AG08396 (cell line): ENCODE measurements at regions not wholly inside any gene's neighbourhood (a gene's known extent, or its start where the extent isn't known, plus 50 kb on each side); places are given as distances from the start of the nearest gene placed in this dataset.

Experiments
- DNase-seq: peaks from one replicate; pipeline ENCODE4 v3.0.0; 2012; ENCODE audit warnings: low spot score, mixed read lengths

DNA sequence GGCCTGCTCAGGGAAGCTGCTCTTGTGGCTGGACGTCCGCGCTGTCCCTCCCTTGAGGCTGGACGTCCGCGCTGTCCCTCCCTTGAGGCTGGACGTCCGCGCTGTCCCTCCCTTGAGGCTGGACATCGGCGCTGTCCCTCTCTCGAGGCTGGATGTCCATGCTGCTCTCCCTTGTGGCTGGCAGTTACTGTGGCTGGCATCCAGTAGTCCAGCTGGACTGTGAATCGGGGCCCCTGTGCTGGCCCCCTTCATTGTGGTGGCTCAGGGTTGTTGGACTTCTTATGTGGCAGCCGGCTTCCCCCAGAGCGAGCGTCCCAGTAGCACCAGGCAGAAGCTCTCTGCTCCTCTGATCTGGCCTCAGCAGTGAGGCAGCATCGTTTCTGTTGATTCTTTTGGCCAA is 141.5 kb downstream of the IRF8 start:
- no peak for DNase-seq

DNA sequence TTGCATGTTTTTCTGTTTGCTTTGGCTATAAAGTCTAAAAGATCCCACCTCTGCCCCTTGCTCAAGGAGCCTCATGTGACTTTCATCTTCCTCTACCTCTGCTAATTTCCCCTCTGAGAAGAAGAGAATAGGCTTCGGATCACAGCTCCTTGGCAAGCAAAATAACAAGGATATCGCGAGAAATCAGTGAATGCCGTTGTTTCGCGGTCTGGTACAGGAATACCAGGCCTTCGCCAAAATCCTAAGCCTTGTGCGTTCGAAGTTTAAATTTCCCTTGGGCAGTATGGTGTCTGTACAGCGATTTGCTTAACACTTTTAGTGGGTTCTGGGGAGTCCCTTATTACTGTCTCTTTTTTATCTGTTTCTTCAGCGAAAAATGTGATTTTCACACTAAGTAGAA is 142.3 kb downstream of the IRF8 start:
- no peak for DNase-seq

DNA sequence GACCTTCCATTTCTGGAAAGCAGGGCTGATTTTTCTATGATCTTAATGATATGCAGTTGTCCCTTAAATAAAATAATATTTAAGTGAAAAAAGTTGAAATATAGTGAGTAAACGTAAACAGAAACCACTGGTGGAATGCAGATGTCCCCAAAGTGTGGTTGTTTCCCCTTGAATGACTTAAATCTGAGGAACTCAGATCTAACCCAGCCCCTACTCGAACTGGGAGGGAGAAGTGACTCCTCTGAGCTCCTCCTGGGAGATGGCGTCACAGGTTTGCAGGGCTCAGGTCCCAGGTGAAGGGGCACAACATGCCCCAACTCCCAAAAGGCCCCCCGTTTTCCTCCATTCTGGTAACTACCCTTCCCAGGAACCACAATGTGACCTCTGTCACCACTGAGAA is 142.8 kb downstream of the IRF8 start:
- no peak for DNase-seq

DNA sequence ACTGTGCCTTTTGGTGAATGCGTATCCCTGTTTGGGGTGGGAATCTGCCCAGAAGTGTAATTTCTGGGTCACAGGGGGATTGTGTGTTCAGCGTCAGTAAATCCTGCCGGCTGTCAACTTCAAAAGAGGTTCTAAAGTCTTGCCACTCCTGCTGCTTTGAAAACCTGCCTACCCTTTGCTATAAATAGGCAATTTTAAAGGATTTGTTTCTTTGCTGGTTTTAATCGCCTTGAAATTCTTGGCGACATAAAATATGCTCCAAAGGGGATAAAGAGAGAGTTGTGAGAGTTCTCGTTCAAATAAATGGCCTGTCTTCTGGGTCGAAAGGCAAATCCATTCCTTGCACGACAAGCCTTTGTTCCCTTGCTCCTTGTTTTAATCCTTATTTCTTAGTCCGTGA is 143.4 kb downstream of the IRF8 start:
- DNase-seq = no peak

DNA sequence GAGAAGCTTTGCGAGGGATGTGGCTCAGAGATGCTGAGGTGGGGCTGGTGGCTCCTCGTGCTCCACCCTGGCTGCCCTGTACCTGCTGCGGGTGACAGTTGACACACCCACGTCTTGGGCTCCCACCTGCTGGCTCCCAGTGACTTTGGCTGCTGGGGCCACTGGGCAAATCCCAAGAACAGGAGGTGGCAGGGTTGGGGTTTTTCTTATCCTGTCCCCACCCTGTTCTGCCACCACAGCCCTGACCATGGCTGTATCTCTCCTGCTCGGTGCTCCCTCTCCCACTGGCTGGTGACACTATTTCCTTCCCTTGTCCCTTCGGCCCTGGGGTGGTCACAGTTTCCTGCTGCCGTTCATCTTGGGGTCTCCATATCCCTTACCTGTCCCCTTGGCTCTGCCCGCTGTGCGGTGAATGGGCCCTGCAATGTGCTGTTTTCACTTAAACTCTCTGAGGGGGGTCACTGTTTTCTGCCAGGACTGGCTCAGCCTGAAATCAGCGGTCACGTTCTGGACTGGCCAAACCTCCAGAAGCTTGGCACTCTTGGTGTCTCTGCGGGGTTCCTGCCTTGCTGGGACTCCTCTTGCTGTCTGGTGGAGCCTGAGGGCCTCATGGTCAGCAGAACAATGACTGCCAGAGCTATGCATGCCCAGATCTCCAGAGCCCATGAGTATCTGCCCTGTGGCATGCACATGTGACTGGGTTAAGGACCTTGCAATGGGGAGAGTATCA is 144.2 kb downstream of the IRF8 start:
- DNase-seq = no peak

DNA sequence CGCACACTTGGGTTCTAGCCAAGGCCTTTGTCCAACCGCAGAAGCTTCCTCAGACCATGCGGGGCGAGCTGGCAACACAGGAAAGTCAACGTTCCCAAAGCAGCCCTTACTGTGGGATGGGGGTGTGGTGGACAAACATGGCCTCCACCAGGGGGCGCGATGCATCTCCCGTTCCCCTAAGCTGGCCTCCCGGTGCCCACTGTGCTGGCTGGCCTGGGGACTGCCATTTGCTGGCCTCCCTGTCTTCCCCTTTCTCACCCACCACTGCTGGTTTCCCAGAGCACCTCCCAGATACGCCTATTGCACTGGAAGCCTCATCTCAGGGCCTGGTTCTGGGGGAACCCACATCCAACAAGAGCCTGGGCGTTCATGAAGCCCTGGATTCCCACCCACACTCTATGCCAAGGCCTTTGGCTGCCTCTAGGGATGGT is 145.3 kb downstream of the IRF8 start:
- DNase-seq = peak; percentile 79

DNA sequence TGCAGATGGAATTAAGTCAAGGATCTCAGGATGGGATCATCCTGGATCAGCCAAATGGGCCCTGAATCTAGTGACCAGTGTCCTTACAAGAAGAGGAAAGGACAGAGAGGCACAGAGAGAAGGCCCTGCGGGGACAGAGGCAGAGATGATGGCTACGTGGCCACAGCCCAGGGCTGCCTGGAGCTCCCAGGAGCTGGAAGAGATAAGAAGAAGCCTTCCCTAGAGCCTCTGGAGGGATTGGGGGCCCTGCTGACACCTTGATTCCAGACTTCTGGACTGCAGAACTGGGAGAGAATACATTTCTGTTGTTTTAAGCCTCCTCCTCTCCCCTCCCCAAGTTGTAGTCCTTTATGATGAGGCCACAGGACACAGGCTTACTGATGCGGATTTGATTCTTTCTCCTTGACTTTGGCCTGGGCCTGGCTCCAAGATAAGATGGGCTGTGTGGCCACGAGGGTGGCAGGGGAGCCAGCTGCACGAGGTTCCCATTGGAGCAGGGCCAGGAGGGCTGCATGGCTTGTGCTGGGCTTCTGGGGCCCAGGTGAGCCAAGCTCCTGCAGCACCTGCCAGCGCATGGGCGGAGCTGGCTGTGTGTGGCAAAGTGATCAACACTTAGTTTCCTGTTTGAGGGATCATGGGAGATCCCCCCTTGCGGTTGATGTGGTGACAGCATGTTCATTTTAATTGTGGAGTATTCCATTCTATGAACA is 146.1 kb downstream of the IRF8 start:
- DNase-seq = no peak

DNA sequence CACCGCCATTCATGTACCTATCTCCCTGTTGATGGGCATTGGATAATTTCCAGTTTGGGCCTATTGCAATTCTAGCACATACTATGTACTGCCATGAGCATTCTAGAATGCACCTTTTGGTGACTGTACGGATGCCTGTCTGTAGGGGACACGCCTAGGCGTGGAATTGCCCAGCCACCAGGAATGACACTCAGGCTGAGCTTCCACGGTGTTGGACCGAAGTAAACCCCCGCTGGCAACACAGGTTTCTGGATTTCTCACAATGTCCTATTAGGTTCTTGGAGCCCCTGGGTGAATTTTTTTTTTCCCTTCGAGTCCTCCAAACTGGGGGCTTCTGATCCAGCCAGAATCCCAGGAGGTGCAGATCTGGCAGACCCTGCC is 146.6 kb downstream of the IRF8 start:
- no peak for DNase-seq

DNA sequence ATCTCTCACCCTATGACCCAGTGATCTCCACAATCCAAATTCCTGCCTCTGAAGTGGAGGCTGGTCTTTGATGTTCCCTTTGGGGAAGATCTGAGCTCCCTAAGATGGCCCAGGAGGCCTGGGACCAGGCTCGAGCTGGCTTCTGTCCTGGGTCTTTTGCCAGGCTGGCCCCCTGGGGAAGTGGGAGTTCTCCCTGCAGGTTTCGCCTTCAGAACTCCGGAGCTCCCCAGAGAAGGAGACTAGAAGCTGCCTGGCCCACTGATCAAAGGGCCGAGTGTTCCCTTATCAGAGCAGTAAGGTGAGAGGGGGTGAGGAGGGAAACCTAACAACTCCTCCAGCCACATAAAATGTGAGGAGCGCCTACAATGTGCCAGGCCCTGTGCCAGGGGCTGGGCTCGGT is 147.1 kb downstream of the IRF8 start:
- DNase-seq = no peak

DNA sequence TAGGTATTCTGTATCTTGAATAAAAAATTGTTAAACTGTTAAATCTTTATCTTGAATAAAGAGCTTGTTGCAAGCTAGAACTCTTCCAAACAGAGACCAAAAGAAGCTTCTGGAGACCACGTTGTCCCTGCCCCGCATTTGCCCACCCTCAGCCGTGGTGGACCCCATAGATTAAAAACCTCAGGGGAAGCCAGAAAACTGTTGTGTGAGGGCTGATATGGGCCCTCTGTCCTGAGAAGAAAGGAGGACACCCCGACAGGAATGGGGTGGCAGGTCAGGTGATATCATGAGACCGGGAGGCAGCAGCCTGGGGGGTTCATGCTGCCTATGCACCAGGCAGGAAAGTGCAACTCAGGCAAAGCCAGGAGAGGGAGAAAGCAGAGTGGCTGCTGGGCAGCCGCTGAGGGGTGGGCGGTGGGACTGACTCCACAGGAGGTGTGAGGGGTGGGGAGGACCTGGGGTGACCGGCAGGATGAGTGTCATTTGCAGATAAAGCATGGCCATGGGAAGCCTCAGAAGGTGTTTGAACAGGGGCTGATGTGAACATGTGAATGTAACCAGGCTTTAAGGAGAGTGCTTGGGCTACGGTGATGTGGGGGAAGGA is 147.8 kb downstream of the IRF8 start:
- no peak for DNase-seq

DNA sequence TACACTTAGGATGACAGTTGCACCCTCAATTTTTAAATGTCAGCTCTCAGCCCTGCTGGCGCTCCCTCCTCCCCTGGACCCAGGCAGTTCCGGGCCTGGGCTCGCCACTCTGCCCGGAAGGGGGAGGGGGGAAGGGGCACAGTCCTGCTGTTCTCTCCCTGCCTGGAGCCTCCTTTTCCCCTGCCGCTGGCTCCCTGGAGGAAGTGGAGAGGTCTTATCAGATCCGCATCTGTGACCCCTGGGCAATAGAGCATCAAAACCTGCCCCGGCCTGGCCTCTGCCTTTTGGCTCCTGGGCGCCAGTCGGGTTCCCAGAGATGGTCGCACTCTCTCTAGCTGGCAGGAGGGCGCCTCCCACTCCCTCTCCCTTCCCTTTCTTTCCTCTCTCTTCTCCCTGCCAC is 149.3 kb downstream of the IRF8 start:
- no peak for DNase-seq

DNA sequence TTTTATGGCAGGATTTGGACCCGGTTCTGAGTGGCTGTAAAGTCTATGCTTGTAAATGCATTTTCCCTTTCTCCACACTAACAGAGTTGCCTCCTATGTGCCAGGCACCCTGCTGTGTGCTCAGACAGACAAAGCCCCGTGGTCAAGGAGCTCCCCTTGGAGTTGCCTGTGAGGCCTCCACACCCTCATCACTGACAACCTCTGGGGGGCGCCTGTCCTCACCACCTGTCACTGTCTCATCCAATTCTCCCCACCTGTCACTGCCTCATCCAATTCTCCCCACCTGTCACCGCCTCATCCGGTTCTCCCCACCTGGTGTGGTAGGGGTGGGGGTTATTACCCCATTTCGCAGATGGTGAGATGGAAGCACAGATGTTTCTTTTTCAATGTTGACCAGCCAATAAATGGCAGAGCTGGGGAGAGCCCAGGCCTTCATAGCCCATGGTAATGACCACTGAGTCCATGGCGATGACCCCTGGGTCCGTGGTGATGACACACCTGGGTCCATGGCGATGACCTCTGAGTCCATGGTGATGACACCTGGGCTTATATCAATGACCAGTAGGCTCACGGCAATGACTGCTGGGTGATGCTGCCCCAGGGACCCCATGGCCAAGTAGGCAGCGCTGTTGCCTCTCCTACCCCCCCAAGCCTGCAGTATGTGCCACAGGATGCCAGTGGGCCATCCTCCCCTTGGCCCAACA is 150.1 kb downstream of the IRF8 start:
- DNase-seq = no peak

DNA sequence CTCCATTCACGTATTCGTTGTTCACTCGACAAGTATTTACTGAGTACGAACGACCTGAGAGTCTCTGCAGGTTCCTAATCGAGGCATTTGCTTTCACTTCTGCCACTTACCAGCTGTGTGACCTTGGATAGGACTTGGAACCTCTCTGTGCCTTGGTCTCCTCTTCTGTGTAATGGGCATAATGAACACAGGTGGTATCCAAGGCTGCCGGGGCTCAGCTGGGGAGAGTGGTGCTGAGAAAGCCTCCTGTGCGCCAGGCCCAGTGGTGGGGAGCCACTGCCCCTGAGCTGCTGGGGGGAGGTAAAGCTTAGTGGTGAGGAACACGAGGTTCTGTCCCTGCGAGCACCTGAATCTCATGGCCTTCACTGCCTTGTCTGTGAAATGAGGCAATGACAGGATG is 150.7 kb downstream of the IRF8 start:
- no peak for DNase-seq

DNA sequence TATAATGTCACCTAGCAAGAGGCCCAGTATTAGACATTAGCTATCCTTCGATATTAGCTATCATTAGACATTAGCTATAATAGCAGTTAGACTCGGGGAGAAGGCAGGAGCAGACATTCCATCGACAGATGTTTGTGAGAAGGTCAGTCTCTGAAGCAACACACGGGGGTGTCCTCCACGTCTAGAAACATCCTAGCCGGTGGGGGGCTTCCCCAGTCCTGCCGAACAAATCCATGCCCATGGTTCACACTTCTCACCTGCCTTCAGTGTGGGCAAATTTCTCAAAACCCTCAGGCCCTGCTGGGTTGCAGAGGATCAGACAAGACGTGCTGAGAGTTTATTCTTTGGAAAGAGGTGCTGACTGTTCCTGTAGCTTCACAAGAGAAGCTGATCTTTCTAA is 151.1 kb downstream of the IRF8 start:
- no peak for DNase-seq

DNA sequence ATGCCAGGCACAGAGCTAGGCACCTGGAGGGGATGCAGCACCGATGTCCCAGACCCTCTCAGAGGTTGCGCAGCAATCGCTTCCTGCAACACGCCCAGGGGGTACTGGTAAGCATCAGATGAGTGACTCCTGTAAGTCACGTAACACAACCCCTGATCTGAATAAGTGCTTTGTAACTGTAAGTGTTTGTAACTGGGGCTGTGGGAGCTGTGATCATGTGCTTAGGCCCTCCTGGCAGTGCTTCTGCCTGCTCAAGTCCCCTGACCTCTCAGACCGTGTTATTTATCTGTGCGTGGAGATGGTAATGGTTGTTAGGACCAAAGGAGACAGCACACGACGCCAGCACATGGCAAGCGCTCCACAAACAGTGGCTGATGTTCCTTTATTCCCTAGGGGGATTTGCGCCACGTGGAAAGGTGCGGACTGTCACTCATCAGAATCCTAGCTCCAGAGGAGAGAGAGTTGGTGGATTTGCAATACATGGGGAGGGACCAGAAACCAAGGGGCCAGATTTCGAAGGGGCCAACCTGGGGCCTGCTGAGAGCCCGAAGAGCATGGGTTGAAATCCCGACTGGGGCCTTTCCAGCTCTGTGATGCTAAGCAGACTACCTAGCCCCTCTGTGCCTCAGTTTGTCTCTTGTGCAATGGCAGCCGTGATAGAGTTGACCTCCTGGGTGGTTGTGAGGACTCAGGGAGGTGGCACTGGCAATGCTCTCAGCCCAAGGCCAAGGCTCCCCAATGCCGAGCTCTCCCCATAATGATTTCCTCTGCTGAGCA is 151.8 kb downstream of the IRF8 start:
- no peak for DNase-seq

DNA sequence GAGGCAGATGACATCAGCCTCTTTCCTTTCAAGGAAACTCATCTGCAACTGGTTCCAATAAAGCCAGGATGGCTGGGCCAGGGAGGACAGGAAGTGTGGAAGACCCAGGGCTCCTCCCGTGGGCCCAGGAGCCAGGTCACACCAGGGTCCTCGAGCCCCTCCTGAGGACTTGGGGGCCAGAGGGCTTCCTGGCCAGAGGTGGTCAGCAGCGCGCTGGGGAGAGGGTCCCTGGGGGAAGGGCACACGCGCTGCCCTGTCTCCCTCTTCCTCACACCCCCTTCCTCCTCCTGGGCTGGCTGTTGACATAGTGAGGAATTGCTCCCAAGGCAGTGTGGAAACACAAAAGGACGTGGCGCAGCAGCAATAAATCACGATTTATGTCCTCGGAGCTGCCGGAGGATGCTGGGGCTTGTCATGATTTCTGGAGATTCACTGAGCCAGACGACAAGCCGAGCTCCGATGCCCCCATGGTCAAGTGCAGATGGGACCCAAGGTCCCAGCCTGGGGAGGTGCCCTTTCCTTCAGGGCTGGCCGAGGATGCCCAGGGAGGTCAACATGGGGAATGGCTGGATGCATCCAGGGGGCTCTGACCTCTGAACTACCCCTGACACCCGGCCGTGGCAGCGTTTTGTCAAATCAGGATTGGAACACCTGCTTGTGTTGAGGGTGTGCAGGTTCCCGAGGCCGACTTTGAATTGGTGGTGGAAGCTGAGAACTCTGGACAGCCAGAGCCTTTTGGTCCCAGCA is 152.6 kb downstream of the IRF8 start:
- no peak for DNase-seq

DNA sequence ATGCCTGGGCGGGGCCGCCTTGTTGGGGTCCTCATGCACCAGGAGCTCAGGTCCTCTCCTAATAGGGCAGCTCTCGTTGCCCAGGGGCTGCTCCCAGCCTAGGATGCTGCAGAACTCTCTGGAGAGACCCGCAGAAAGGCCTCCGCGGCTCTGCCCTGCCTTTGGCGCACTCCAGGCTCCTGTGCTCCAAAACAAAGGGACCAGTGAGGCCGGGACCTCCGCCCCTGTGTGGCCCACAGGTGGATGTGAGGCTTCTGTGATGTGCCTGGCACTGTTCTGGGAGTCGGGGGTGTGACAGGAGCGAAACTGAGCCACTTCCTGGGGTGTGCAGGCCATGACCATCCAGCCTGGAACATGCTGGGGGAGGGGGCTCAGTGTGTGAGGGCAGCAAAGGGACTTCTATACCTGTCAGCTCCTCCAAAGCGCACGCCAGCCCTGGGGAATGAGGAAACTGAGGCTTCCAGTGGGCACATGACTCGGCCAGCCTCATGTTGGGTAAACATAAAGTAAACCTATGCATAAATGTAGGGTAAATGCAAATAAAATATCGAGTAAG is 153.2 kb downstream of the IRF8 start:
- DNase-seq = no peak

DNA sequence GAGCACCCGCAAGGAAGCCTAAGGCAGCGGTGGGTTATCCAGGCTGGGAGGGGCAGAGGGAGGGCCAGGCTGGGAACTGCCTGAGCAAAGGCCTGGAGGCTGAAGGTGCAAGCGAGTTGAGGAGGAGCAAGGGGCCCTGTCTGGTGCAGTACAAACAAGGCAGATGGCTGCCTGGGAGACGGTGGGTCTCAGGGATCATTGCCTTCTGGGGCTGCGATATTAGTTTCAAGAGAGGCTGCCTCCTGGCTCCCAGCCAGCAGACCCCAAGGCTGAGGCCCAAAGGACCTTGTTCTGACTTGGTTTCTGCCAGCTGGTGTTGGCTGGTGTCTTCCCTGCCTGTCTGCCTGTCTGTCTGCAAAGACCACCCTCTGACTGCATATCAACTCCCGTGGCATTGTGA is 154.0 kb downstream of the IRF8 start:
- DNase-seq = no peak

DNA sequence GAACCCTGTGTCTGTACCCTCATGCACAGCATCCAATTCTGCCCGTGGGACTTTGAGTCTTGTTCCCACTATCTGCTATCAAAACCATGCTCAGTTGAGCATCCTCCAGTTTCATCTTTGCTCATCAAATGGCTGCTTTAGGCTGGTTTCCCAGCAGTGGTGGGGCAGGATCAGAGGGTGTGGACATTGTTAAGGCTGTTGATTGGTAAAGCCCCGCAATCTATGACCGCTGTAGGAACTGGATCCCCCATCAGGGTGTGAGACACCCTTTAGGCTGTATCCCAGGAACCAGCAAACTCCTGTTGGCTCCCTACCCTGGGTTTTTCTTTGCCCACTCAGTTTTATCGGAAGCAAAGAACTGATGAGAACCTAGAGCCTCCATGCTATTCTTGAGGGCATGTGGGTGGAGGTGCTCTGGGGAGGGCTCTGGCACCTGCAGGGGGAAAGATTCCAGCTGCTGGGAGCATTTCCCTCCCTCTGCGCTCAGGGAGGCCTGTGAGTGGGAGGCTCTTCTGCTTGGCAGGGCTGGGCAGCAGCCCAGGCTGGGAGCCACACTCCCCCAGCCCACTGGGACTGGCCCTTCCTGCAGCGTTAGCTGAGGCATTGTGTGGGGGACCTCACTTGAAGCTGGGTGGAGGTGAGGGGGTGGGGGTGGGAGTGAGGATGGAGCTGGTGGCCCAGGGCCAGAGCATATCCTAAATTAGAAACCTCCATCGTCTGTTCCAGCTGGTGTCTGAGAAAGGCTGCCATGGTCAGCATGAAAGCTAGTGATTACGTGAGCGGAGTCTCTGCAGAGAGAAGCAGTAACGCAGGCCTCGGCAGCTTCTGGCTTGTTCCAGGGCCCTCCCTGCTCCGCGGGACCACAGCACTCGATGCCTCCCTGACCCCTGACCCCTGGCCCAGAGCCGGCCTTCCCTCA is 160.6 kb downstream of the IRF8 start:
- no peak for DNase-seq
